ENCODE measurements at regions not wholly inside any gene's neighbourhood (a gene's known extent, or its start where the extent isn't known, plus 50 kb on each side); places are given as distances from the start of the nearest gene placed in this dataset.

GRCh38 chr17:77377710-77378235 is 237.0 kb downstream of the SEC14L1 start:
- TF ChIP-seq EP300 (IDR thresholded peaks at IDR 0.05) (no peak), POLR2A (IDR thresholded peaks at IDR 0.05; ENCODE audit: low read depth) (no peak)
- TF ChIP-seq, protein P1, sequence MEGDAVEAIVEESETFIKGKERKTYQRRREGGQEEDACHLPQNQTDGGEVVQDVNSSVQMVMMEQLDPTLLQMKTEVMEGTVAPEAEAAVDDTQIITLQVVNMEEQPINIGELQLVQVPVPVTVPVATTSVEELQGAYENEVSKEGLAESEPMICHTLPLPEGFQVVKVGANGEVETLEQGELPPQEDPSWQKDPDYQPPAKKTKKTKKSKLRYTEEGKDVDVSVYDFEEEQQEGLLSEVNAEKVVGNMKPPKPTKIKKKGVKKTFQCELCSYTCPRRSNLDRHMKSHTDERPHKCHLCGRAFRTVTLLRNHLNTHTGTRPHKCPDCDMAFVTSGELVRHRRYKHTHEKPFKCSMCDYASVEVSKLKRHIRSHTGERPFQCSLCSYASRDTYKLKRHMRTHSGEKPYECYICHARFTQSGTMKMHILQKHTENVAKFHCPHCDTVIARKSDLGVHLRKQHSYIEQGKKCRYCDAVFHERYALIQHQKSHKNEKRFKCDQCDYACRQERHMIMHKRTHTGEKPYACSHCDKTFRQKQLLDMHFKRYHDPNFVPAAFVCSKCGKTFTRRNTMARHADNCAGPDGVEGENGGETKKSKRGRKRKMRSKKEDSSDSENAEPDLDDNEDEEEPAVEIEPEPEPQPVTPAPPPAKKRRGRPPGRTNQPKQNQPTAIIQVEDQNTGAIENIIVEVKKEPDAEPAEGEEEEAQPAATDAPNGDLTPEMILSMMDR (IDR thresholded peaks at IDR 0.05) = no peak
